ENCODE measurements at regions not wholly inside any gene's neighbourhood (a gene's known extent, or its start where the extent isn't known, plus 50 kb on each side); places are given as distances from the start of the nearest gene placed in this dataset.

DNA sequence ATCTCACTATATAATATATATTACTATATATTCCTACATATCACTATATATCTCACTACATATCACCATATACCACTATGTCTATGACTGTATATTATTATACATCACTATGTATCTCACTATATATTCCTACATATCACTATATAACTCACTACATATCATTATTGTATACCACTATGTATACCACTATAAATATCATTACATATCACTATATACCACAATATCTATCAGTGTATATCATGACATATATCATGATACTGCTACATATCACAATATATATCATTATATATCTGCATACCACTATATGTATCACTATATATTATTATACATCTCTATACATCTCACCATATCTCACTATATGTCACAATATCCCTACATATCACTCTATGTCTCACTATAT lies 121.5 kb downstream of the ASCL4 start:
- no peak overlapping the region for H3K4me3 ChIP-seq (ENCODE audit: low read depth, low read length)
- no peak for DNase-seq (ENCODE audit: low read depth)
- TF ChIP-seq, protein P1, sequence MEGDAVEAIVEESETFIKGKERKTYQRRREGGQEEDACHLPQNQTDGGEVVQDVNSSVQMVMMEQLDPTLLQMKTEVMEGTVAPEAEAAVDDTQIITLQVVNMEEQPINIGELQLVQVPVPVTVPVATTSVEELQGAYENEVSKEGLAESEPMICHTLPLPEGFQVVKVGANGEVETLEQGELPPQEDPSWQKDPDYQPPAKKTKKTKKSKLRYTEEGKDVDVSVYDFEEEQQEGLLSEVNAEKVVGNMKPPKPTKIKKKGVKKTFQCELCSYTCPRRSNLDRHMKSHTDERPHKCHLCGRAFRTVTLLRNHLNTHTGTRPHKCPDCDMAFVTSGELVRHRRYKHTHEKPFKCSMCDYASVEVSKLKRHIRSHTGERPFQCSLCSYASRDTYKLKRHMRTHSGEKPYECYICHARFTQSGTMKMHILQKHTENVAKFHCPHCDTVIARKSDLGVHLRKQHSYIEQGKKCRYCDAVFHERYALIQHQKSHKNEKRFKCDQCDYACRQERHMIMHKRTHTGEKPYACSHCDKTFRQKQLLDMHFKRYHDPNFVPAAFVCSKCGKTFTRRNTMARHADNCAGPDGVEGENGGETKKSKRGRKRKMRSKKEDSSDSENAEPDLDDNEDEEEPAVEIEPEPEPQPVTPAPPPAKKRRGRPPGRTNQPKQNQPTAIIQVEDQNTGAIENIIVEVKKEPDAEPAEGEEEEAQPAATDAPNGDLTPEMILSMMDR (IDR thresholded peaks at IDR 0.05; ENCODE audit: low read depth, low read length): no peak
- TF ChIP-seq, protein P2, sequence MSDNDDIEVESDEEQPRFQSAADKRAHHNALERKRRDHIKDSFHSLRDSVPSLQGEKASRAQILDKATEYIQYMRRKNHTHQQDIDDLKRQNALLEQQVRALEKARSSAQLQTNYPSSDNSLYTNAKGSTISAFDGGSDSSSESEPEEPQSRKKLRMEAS (IDR thresholded peaks at IDR 0.05; ENCODE audit: low read depth, low read length): no peak
- TF ChIP-seq POLR2A (IDR thresholded peaks at IDR 0.05; ENCODE audit: extremely low read depth, insufficient read length) (no peak), MYC (IDR thresholded peaks at IDR 0.05; ENCODE audit: low read depth, low read length) (no peak)

- H3K4me3 ChIP-seq (ENCODE audit: low read depth, low read length): no peak overlapping the region
- no peak for TF ChIP-seq POLR2A (IDR thresholded peaks at IDR 0.05; ENCODE audit: extremely low read depth, insufficient read length)
- no peak for TF ChIP-seq MYC (IDR thresholded peaks at IDR 0.05; ENCODE audit: low read depth, low read length)
- TF ChIP-seq, protein P1 (IDR thresholded peaks at IDR 0.05; ENCODE audit: low read depth, low read length): no peak
- TF ChIP-seq, protein P2 (IDR thresholded peaks at IDR 0.05; ENCODE audit: low read depth, low read length): no peak
- no peak for DNase-seq (ENCODE audit: low read depth)
These were observed 126.1 kb downstream of the ASCL4 start for GRCh38 chr12:107900588-107900987.

DNA sequence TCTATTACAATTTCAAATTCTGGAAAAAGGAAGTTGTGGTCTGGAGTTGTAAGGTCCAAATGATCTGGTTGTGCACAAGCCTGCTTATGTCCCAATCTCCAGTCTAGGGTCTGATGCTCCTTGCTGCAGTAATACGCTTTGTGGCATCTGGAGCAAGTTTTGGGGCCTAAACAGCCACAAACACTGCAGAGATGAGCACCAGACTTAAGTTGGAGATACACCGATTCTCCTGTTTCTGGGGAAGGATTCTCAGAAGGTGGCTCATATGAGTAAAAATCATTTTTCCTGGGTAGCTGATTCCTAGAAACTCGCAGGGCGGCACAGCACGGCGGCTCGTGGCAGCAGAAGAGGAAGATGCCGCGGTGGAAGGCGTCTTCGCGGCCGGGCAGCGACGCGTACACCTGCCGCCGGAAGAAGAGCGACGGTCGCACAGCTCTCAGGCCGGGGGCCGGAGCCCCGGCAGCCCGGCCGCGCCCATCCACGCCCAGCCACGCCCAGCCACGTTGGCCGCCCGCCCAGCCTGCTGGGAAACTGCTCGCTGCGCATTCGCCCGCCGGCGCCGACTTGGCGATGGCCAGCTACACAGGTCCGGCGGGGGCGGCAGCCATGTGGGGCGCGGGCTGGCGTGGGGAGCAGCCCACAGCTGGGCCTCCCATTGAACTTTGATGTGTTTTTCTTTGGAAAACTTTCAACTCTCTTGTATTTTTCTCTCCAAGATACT lies 129.0 kb downstream of the ASCL4 start:
- TF ChIP-seq, protein P1 (IDR thresholded peaks at IDR 0.05; ENCODE audit: low read depth, low read length): no peak
- TF ChIP-seq POLR2A (IDR thresholded peaks at IDR 0.05; ENCODE audit: extremely low read depth, insufficient read length) (peak; percentile 64), MYC (IDR thresholded peaks at IDR 0.05; ENCODE audit: low read depth, low read length) (peak; percentile 76)
- TF ChIP-seq, protein P2 (IDR thresholded peaks at IDR 0.05; ENCODE audit: low read depth, low read length): peak; percentile 80

GRCh38 chr12:107906707-107907106 lies 132.2 kb downstream of the ASCL4 start:
- DNase-seq (ENCODE audit: low read depth): peak; percentile 31
- H3K4me3 ChIP-seq (ENCODE audit: low read depth, low read length): no peak overlapping the region
- TF ChIP-seq POLR2A (IDR thresholded peaks at IDR 0.05; ENCODE audit: extremely low read depth, insufficient read length) (no peak), MYC (IDR thresholded peaks at IDR 0.05; ENCODE audit: low read depth, low read length) (0 out of 2 replicates have a peak, but pooled peaks have one; percentile 10)
- TF ChIP-seq, protein P2 (IDR thresholded peaks at IDR 0.05; ENCODE audit: low read depth, low read length): peak; percentile 62; the same call in 1 of the 2 replicates

More for the DNA sequence above, 129.0 kb downstream of the ASCL4 start:
- H3K4me3 ChIP-seq (ENCODE audit: low read depth, low read length): peak overlapping the region; percentile 57
- peak; percentile 85 for DNase-seq (ENCODE audit: low read depth)

GRCh38 chr12:107912421-107913004 lies 138.0 kb downstream of the ASCL4 start:
- H3K4me3 ChIP-seq (ENCODE audit: low read depth, low read length): no peak overlapping the region
- TF ChIP-seq POLR2A (IDR thresholded peaks at IDR 0.05; ENCODE audit: extremely low read depth, insufficient read length) (no peak), MYC (IDR thresholded peaks at IDR 0.05; ENCODE audit: low read depth, low read length) (no peak)
- TF ChIP-seq, protein P2 (IDR thresholded peaks at IDR 0.05; ENCODE audit: low read depth, low read length): no peak
- TF ChIP-seq, protein P1 (IDR thresholded peaks at IDR 0.05; ENCODE audit: low read depth, low read length): peak; percentile 99
- DNase-seq (ENCODE audit: low read depth): peak; percentile 66

DNA sequence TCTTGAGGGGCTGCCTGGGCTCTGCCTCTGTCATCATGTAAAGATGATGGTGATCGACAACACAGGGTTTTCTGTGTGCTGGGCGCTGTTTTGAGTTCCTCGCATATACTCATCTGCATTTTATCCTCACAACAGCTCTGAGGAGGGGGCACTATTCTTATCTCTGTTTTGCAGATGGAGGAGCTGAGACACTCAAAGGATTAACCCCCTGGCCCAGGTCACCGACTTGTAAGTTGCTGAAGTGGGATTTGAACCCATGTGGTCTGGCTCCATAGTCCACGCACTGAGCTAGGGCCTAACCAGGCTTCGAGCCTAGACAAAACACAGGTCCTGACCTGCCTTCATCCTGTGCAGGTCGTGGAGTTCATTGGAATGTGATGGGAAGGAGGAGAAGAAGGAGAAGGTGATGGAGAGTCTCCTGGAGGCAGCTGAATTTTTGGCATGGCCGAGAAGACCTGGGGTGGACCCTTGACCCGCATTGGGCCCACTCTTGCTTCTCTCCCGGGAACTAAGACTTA lies 140.0 kb downstream of the ASCL4 start:
- H3K4me3 ChIP-seq (ENCODE audit: low read depth, low read length): no peak overlapping the region
- DNase-seq (ENCODE audit: low read depth): no peak
- TF ChIP-seq, protein P1 (IDR thresholded peaks at IDR 0.05; ENCODE audit: low read depth, low read length): no peak
- TF ChIP-seq MYC (IDR thresholded peaks at IDR 0.05; ENCODE audit: low read depth, low read length) (no peak), POLR2A (IDR thresholded peaks at IDR 0.05; ENCODE audit: extremely low read depth, insufficient read length) (no peak)
- TF ChIP-seq, protein P2 (IDR thresholded peaks at IDR 0.05; ENCODE audit: low read depth, low read length): no peak

All from NB4 (cell line).